Lung microvascular endothelial cell (primary cell): ENCODE measurements at regions not wholly inside any gene's neighbourhood (a gene's known extent, or its start where the extent isn't known, plus 50 kb on each side); places are given as distances from the start of the nearest gene placed in this dataset.

Experiments used
- DNase-seq, 2 donors: peaks; one replicate each; pipeline versions ENCODE4 v3.0.0 to v3.0.0-alpha.2; 2010; ENCODE audit warnings: low read depth in 2 of 2

DNA sequence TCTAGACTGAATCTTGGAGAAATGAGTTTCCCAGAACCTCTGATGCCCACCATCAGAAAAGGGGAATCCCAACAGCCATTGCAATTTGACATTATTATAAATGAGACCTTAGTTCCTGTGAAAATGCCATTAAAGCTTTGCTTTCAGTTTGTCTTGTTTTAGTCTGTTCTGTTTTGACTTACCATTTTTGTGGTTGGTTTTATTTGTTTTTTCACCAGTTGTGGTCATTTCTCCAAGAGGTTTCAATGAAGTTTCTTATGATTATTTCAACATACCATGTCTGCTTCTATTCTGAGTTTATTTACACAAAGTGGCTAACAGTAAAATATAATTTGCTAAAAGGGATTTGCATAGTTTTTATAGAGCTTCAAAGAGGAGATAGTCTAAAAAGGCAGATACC lies 175.0 kb upstream of the MCTP2 start:
- DNase-seq: no peak

DNA sequence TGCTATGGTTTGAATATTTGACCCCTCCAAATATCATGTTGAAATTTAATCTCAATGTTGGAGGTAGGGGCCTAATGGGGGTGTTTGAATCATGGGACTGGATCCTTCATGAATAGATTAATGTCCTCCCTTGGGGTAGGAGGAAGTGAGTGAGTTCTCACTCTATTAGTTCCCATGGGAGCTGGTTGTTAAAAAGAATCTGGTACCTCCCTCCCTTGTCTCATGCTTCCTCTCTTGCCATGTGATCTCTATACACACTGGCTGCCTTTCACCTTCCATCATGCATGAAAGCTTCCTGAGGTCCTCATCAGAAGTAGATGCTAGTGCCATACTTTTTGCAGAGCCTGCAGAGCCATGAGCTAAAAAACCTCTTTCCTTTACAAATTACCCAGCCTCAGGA lies 177.7 kb upstream of the MCTP2 start:
- DNase-seq: no peak

- DNase-seq: no peak
Observed at GRCh38 chr15:94052711-94053110, 178.7 kb upstream of the MCTP2 start.

- DNase-seq: no peak
Observed at GRCh38 chr15:94047566-94047965, 183.8 kb upstream of the MCTP2 start.

DNA sequence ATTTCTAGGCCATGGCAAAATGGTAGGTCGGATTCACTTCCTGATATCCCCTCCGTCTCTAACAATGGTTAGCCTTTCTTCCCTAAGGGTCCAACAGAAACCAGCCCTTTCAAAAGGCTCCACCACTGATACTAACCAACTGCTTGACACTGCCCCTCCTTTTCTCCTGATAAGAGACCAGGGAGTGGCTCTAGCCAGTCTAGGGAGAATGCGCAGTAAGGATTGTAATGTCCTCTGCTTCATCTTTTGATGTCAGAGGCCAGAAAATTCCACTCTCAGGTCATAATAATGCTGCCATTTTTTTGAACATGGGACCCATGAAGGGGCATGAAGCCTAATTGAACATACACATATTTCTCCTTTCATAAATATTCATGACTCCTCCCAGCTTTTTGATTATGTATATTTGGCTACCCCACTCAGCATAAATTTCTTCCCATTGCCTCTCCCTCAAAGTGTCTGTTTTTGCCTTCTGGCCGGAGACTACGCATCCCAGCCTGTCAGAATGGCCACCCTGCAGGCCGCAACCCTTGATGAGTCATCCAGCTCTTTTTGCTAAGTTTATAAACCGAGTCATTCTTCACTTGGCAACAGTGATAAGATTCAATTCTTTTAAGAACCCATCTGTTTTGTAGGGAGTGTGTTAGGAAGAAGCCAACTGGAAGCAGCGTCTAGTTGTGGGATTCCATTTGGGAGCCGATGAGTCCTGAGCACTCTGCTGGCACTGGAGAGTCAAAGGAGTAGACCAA lies 189.0 kb upstream of the MCTP2 start:
- DNase-seq: no peak

DNA sequence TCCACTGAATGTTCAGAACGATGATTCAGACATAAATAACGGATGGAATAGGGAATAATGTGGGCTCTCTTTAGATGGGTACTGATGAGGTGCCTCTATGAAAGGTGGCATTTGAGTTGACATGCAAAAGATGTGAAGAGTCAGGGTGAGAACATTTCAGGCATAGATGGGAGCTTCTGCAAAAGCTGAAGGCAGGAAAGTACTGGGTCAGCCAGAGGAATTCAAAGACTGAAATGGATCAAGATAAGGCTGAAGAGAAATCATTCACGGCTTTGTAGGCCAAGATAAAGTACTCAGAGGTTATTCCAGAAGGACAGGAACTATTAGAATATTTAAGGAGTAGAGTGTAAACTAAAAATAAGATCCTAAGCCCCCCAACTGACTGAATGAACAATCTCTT lies 189.6 kb upstream of the MCTP2 start:
- no peak for DNase-seq

GRCh38 chr15:94040541-94041248 lies 190.7 kb upstream of the MCTP2 start:
- no peak for DNase-seq

DNA sequence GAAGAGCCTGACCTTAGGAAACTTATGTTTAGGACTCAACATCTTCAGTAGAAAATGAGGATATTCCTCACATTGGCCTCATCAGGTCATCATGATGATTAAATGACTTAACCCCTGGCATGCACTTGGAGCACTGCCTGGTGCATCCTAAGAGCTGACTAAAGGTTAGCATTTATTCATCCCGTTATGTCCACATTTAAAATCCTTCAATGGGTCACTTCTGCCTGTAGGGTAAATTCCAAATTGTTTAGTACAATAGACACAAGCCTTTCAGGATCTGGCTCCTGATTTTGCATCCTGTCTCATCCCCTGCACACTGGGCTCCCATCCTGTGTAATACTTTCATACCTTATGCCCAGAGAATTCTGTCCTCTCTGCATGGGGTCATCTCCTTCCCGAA lies 195.2 kb upstream of the MCTP2 start:
- DNase-seq: no peak

GRCh38 chr15:94033683-94034020 lies 197.7 kb upstream of the MCTP2 start:
- no peak for DNase-seq

DNA sequence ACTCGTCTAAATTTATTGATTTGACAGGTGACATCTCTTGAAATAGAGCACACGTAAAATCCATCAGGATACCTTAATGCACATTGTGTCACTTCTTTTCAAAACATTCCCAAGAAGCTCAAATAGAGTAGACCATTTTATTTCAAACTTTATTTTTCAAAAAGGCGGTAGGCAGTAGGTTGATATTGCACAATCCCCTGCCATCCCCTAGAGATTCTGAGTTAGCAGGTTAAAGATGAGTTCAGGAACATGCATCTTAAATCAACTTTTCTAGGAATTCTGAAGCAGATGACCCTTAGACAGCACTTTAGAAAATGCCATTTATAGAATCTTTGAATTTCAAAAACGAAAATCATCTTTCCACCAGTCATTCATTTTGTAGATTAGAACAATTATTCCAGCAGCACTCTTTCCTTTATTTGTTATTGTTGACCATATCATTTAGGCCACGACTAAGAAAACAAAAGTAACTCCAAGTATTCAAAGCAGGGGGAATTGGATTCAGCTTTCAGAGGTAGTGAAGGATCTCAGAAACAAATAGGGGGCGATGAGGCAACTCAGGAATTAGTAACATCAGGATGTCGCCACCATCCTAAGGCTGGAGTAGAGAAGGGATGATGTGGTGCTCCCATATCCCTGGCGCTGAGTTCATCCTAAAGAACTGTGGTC lies 198.2 kb upstream of the MCTP2 start:
- DNase-seq: no peak

- DNase-seq: no peak
Observed at GRCh38 chr15:94032571-94032970, 198.8 kb upstream of the MCTP2 start.

GRCh38 chr15:94031072-94031471 lies 200.3 kb upstream of the MCTP2 start:
- no peak for DNase-seq

DNA sequence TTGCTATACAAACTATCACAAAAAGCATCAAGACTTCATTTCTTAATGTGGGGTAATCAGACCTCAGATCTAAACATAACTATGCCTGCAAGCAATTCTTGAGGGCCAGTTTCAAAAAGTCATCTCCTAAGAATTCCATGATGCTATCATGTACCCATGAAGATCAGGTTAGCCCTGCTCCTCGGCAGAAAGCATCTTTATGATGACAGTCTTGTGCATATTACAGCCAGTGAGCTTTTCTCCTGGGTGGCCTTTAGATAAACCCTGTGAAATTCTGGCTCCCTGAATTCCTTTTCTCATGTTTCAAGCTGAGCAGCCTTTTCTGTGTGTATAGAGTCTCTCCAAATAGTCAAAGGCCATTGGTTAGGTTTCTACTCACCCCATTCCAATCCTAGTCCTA lies 201.9 kb upstream of the MCTP2 start:
- DNase-seq: no peak

DNA sequence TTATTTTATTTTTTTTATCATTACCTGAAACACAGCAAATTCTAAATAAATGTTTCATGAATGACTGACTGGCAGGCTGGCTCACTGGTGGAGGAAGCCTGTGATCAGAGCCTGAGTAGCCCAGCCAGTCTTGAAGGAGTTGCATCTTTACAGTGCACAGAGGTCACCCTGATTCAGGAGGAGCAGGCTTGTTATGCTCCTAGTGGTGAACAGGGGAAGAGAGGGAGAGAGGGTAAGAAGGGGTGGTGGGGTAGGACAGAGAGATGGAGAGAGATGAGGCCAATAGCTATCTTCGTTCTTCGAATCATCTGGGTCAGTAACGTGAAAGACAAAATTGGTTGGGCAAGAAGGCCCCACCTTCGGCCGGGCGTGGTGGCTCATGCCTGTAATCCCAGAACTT lies 202.6 kb upstream of the MCTP2 start:
- no peak for DNase-seq

GRCh38 chr15:94028121-94028520 lies 203.2 kb upstream of the MCTP2 start:
- no peak for DNase-seq

- no peak for DNase-seq
Observed at GRCh38 chr15:94027581-94027980, 203.8 kb upstream of the MCTP2 start.

DNA sequence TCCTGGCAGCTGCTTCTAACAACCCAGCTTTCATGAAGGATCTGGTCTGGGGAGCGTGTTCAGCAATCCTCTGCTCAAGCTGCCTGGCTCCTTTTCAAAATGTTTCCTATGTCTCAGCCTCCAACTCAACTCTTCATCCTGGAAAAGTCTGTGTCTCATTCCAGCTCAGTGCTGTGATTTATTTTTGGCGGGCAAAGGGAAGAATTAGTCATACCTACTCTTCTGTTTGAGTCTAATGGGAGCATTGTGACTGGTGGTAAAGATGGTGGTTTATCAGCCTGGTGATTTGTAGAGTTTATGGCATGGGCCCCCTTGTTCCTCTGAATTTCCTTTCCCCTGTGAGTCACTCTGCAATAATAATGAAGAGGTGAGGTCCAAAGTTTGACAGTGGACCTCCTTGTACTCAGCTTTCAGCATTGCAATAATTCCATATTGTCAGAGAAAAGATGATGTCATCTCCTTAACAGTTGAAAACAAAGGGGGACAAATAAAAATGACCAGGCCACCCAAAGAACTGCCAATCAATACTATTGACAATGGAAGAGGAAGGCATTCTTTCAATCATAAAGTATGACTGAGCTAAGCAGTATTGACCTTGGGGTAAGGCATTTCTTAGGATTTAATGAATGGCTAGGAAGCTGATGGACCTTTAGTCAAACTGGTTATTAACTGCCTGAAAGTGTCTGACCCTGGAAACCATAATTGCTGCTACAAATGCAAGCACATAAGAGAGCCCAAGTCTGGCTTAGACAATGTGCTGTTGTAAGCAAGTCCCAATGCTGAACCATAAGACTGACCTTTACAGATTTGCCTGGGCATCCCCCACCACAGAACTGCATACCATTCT lies 204.7 kb upstream of the MCTP2 start:
- no peak for DNase-seq

- DNase-seq: no peak
Observed at GRCh38 chr15:94023531-94023930, 207.8 kb upstream of the MCTP2 start.

- DNase-seq: no peak
Observed at GRCh38 chr15:94021621-94022320, 209.6 kb upstream of the MCTP2 start.

- no peak for DNase-seq
Observed at GRCh38 chr15:94019062-94019461, 212.3 kb upstream of the MCTP2 start.

- DNase-seq: no peak
Observed at GRCh38 chr15:94015324-94015723, 216.0 kb upstream of the MCTP2 start.
